MCF 10A (cell line): ENCODE measurements at regions not wholly inside any gene's neighbourhood (a gene's known extent, or its start where the extent isn't known, plus 50 kb on each side); places are given as distances from the start of the nearest gene placed in this dataset.

Experiments used
- BruUV-seq: library from RNA; stranded (reverse); fragments of 400-500 nt; replicated peaks from 2 replicates; lab custom pipeline; 2021; lab: Mats Ljungman, UMichigan
- CTCF ChIA-PET: fragments of 300-600 bp; sonication (Branson Sonifier 250); formaldehyde crosslinking; extraction: SDS; loops from one replicate; lab custom pipeline; 2021; ENCODE audit warnings: antibody characterized with exemption, inconsistent platforms; lab: Yijun Ruan, JAX
- POLR2A ChIA-PET: fragments of 300-600, 350-650 bp; sonication (Branson Sonifier 250); formaldehyde crosslinking; extraction: SDS; loops from one replicate; lab custom pipeline; 2020; ENCODE audit warnings: antibody characterized with exemption, inconsistent platforms; lab: Yijun Ruan, JAX
- DNase-seq: peaks from one replicate; pipeline ENCODE4 v3.0.0-alpha.2; 2018; ENCODE audit not compliant: unreplicated experiment
- H3K27ac Mint-ChIP-seq: one replicate; pipeline ENCODE4 v1.8.0; 2022; ENCODE audit warnings: mild to moderate bottlenecking, low read depth, mixed read lengths; ENCODE audit not compliant: unreplicated experiment
- H3K27me3 Mint-ChIP-seq: one replicate; pipeline ENCODE4 v1.8.0; 2022; ENCODE audit warnings: mixed read lengths; ENCODE audit not compliant: insufficient read depth, unreplicated experiment
- H3K36me3 Mint-ChIP-seq: one replicate; pipeline ENCODE4 v1.8.0; 2022; ENCODE audit warnings: mild to moderate bottlenecking, moderate library complexity, mixed read lengths; ENCODE audit not compliant: insufficient read depth, unreplicated experiment
- H3K4me1 Mint-ChIP-seq: one replicate; pipeline ENCODE4 v1.8.0; 2022; ENCODE audit warnings: mixed read lengths; ENCODE audit not compliant: insufficient read depth, unreplicated experiment
- H3K4me3 Mint-ChIP-seq: one replicate; pipeline ENCODE4 v1.8.0; 2022; ENCODE audit warnings: mild to moderate bottlenecking, moderate library complexity, mixed read lengths; ENCODE audit not compliant: unreplicated experiment
- H3K9me3 Mint-ChIP-seq: one replicate; pipeline ENCODE4 v1.8.0; 2022; ENCODE audit warnings: mixed read lengths; ENCODE audit not compliant: unreplicated experiment
- intact Hi-C: fragments of 100-400 bp; cut with micrococcal nuclease; formaldehyde crosslinking; loops from 2 replicates; pipeline ENCODE4 v1.14.1; 2022
- TF ChIP-seq, protein P1 (sequence below): fragments of 200-600 bp; IDR thresholded peaks from one replicate; pipeline ENCODE4 v1.8.0; 2022; ENCODE audit warnings: antibody characterized with exemption, mild to moderate bottlenecking; ENCODE audit not compliant: unreplicated experiment

DNA sequence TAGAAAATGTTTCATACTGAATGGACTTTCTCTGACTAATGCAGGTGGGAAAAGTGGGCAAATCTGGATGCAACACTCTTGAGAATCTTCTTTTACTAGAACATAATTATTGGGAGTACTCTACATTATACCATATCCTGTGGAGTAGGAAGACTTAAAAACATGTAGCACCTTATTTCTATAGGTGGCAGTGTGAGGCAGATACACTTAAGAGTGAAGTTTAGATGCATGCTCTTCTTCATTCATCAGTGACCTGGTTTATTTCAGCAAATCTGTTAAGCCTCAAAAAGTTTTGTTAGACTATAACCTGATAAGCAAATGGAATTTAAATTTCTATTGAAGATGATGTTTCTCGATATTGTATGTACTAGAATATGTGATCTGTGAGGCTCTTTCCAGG lies 1087.1 kb upstream of the LRRN3 start:
- TF ChIP-seq, protein P1, sequence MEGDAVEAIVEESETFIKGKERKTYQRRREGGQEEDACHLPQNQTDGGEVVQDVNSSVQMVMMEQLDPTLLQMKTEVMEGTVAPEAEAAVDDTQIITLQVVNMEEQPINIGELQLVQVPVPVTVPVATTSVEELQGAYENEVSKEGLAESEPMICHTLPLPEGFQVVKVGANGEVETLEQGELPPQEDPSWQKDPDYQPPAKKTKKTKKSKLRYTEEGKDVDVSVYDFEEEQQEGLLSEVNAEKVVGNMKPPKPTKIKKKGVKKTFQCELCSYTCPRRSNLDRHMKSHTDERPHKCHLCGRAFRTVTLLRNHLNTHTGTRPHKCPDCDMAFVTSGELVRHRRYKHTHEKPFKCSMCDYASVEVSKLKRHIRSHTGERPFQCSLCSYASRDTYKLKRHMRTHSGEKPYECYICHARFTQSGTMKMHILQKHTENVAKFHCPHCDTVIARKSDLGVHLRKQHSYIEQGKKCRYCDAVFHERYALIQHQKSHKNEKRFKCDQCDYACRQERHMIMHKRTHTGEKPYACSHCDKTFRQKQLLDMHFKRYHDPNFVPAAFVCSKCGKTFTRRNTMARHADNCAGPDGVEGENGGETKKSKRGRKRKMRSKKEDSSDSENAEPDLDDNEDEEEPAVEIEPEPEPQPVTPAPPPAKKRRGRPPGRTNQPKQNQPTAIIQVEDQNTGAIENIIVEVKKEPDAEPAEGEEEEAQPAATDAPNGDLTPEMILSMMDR, result no peak
- peaks cover 7% of the 10 kb centered on the region for H3K9me3 Mint-ChIP-seq
- DNase-seq, result peak; percentile 8
- no TSS peak for BruUV-seq
- H3K4me3 Mint-ChIP-seq, result no peak overlapping the region
- CTCF ChIA-PET, result no interaction called here
- no peak overlapping the region for H3K27ac Mint-ChIP-seq
- no peaks in the 10 kb centered on the region for H3K27me3 Mint-ChIP-seq
- intact Hi-C loops, result loop anchor here (5.0 kb wide), 1 partner anchor 438 kb away; no protein-coding TSS in a partner anchor
- H3K4me1 Mint-ChIP-seq, result no peaks in the 10 kb centered on the region
- POLR2A ChIA-PET, result no interaction called here
- no peaks in the 10 kb centered on the region for H3K36me3 Mint-ChIP-seq

DNA sequence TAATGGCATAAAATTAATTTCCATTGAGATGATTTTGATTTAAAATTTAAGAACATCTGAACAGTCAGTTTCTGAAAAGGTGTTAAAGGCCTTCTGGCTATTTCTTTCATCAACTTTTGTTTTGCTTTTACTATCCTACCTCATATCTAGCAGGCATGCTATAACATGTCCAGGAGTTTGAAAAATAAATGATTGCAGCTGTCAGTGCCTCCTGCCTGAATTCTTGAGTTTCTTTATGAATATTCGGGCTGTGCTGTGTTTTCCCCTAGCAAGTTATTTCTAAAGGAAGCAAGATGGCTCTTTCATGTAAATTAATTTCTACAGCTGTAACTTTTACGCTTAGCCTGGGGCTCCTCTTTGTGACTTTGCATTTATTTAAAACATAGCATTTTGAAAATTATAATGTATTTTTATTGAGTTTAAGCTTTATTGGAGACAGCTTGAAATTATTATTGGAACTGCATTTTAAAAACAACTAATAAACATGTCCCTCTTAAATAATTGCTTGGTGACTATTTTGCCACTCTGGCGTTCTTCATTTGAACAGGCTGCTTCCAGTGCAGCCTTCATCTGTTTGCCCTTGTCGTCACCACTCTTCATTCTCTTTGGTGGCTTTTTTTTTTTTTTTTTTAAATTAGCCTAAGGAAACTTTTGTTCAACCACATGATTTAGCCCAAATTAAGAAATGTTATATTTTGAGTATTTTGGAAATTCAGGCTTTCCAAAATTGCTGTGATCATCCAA lies 1083.4 kb upstream of the LRRN3 start:
- peak; percentile 6 for DNase-seq
- intact Hi-C loops, result no loop called here
- Mint-ChIP-seq H3K9me3 (peaks cover 7% of the 10 kb centered on the region), H3K4me1 (no peaks in the 10 kb centered on the region), H3K27me3 (no peaks in the 10 kb centered on the region), H3K4me3 (no peak overlapping the region), H3K36me3 (no peaks in the 10 kb centered on the region), H3K27ac (peak overlapping the region; percentile 23)
- no TSS peak for BruUV-seq
- TF ChIP-seq, protein P1, result no peak
- ChIA-PET CTCF (no interaction called here), POLR2A (interaction anchor here (0.5 to 1.2 kb wide), 2 partner anchors 366 to 525 kb away, joined by 3 read pairs; no protein-coding TSS in a partner anchor)

DNA sequence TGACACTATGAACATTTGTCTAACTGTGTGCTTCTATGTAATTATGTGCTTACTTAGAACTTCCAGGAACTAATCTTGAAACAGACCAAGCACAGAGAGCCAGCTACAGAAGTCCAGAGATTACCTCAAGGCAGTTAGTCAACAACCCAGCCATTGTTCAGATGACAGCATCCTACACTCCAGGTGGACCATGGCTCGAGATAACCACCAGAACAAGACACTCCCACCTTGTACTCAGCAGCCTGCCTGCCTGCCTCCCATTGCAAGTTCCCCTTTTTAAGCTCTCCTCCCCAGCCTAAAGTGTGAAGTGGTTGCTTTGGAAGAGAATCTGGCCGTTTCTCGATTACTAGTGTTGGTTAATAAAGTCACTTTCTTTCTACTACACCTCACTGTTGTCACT lies 1080.6 kb upstream of the LRRN3 start:
- no peak overlapping the region for H3K27ac Mint-ChIP-seq
- no peaks in the 10 kb centered on the region for H3K27me3 Mint-ChIP-seq
- no peak for DNase-seq
- ChIA-PET POLR2A (no interaction called here), CTCF (interaction anchor here (0.8 to 1.3 kb wide), 3 partner anchors 12 to 80 kb away, joined by 3 to 9 read pairs (median 3); no protein-coding TSS in a partner anchor)
- intact Hi-C loops, result no loop called here
- no TSS peak for BruUV-seq
- TF ChIP-seq, protein P1, result no peak
- H3K4me1 Mint-ChIP-seq, result no peaks in the 10 kb centered on the region
- H3K4me3 Mint-ChIP-seq, result no peak overlapping the region
- no peaks in the 10 kb centered on the region for H3K36me3 Mint-ChIP-seq
- H3K9me3 Mint-ChIP-seq, result peaks cover 7% of the 10 kb centered on the region

DNA sequence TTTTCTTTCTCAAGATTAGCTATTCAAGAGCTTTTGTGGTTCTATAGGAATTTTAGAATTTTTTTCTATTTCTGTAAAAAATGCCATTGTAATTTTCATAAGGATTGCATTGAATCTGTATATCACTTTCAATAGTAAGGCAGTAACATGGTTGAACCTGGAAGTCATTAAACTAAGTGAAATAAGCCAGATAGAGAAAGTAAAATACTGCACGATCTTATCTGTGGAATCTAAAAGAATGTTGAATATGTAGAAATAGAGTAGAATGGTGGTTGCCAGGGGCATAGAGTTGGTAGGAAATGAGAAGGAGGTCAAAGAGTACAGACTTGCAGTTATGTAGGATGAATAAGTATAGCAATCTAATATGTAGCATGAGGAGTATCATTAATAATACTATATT lies 1073.5 kb upstream of the LRRN3 start:
- ChIA-PET CTCF (no interaction called here), POLR2A (no interaction called here)
- DNase-seq, result no peak
- no peaks in the 10 kb centered on the region for H3K36me3 Mint-ChIP-seq
- H3K9me3 Mint-ChIP-seq, result no peaks in the 10 kb centered on the region
- intact Hi-C loops, result no loop called here
- TF ChIP-seq, protein P1, result no peak
- no TSS peak for BruUV-seq
- no peak overlapping the region for H3K4me3 Mint-ChIP-seq
- no peak overlapping the region for H3K27ac Mint-ChIP-seq
- H3K4me1 Mint-ChIP-seq, result no peaks in the 10 kb centered on the region
- no peaks in the 10 kb centered on the region for H3K27me3 Mint-ChIP-seq
